ENCODE measurements at regions not wholly inside any gene's neighbourhood (a gene's known extent, or its start where the extent isn't known, plus 50 kb on each side); places are given as distances from the start of the nearest gene placed in this dataset.

- no peak for DNase-seq
Observed at GRCh38 chr16:16797239-16797638, 418.3 kb downstream of the NPIPA7 start.

GRCh38 chr16:16798504-16798903 is 419.6 kb downstream of the NPIPA7 start:
- DNase-seq, result no peak

GRCh38 chr16:16805809-16806208 is 426.9 kb downstream of the NPIPA7 start:
- DNase-seq, result no peak

- no peak for DNase-seq
Observed at GRCh38 chr16:16815641-16816040, 436.7 kb downstream of the NPIPA7 start.

- no peak for DNase-seq
Observed at GRCh38 chr16:16817196-16817595, 438.3 kb downstream of the NPIPA7 start.

- DNase-seq, result no peak
Observed at GRCh38 chr16:16821261-16821660, 442.3 kb downstream of the NPIPA7 start.

- no peak for DNase-seq
Observed at GRCh38 chr16:16828913-16829398, 450.0 kb downstream of the NPIPA7 start.

GRCh38 chr16:16830401-16830800 is 451.5 kb downstream of the NPIPA7 start:
- no peak for DNase-seq

GRCh38 chr16:16830973-16831372 is 452.0 kb downstream of the NPIPA7 start:
- DNase-seq, result no peak

GRCh38 chr16:16833165-16833564 is 454.2 kb downstream of the NPIPA7 start:
- no peak for DNase-seq

GRCh38 chr16:16850274-16850673 is 471.3 kb downstream of the NPIPA7 start:
- no peak for DNase-seq

GRCh38 chr16:16857012-16857411 is 478.1 kb downstream of the NPIPA7 start:
- DNase-seq, result no peak

- DNase-seq, result peak; percentile 18
Observed at GRCh38 chr16:16857603-16858283, 478.8 kb downstream of the NPIPA7 start.

GRCh38 chr16:16861546-16861945 is 482.6 kb downstream of the NPIPA7 start:
- DNase-seq, result peak; percentile 59

GRCh38 chr16:16863672-16864071 is 484.7 kb downstream of the NPIPA7 start:
- no peak for DNase-seq

GRCh38 chr16:16864536-16864935 is 485.6 kb downstream of the NPIPA7 start:
- no peak for DNase-seq

GRCh38 chr16:16865374-16865773 is 486.4 kb downstream of the NPIPA7 start:
- no peak for DNase-seq

- DNase-seq, result no peak
Observed at GRCh38 chr16:16867973-16868372, 489.0 kb downstream of the NPIPA7 start.

- DNase-seq, result no peak
Observed at GRCh38 chr16:16868727-16869126, 489.8 kb downstream of the NPIPA7 start.

- no peak for DNase-seq
Observed at GRCh38 chr16:16869746-16870145, 490.8 kb downstream of the NPIPA7 start.

GRCh38 chr16:16871196-16871595 is 492.3 kb downstream of the NPIPA7 start:
- no peak for DNase-seq

- no peak for DNase-seq
Observed at GRCh38 chr16:16877061-16877460, 498.1 kb downstream of the NPIPA7 start.

- no peak for DNase-seq
Observed at GRCh38 chr16:16879567-16880251, 500.8 kb downstream of the NPIPA7 start.

- DNase-seq, result no peak
Observed at GRCh38 chr16:16881814-16882213, 502.9 kb downstream of the NPIPA7 start.

GRCh38 chr16:16882766-16883165 is 503.8 kb downstream of the NPIPA7 start:
- no peak for DNase-seq

Data from DMS79 treated with DMSO at 0.1 percent for 48 hours (cell line).